Progenitor cell of endocrine pancreas (in vitro differentiated cells): ENCODE measurements at regions not wholly inside any gene's neighbourhood (a gene's known extent, or its start where the extent isn't known, plus 50 kb on each side); places are given as distances from the start of the nearest gene placed in this dataset.
A peak's percentile ranks its signal among the peaks of the same experiment; 100 is the strongest.

Experiments used
- DNase-seq: peaks from one replicate; pipeline ENCODE4 v3.0.0; 2021; ENCODE audit warnings: low spot score; ENCODE audit not compliant: unreplicated experiment
- H3K27ac Mint-ChIP-seq: 2 replicates; pipeline ENCODE4 v1.8.0; 2021; ENCODE audit warnings: mild to moderate bottlenecking, moderate library complexity, mixed read lengths
- H3K27me3 Mint-ChIP-seq: 2 replicates; pipeline ENCODE4 v1.8.0; 2021; ENCODE audit warnings: mixed read lengths
- H3K36me3 Mint-ChIP-seq: 2 replicates; pipeline ENCODE4 v1.8.0; 2022; ENCODE audit warnings: mixed read lengths; ENCODE audit not compliant: insufficient read depth
- H3K4me1 Mint-ChIP-seq: 2 replicates; pipeline ENCODE4 v1.8.0; 2021; ENCODE audit warnings: low read depth, mixed read lengths
- H3K4me3 Mint-ChIP-seq: 2 replicates; pipeline ENCODE4 v1.8.0; 2021; ENCODE audit warnings: low read depth, mild to moderate bottlenecking, moderate library complexity, mixed read lengths
- H3K9me3 Mint-ChIP-seq: 2 replicates; pipeline ENCODE4 v1.8.0; 2021; ENCODE audit warnings: low read depth, mixed read lengths
- CTCF ChIP-seq: fragments of 200-600 bp; sonication (generic); IDR thresholded peaks from one replicate; pipeline ENCODE4 v1.5.0; 2021; ENCODE audit warnings: antibody characterized with exemption, mild to moderate bottlenecking; ENCODE audit not compliant: unreplicated experiment

- Mint-ChIP-seq H3K4me3 (no peak overlapping the region), H3K9me3 (no peaks in the 10 kb centered on the region), H3K36me3 (no peaks in the 10 kb centered on the region)
These were observed 50.8 kb upstream of the BEND6 start for GRCh38 chr6:56904068-56904467.

GRCh38 chr6:56902641-56903464, 52.1 kb upstream of the BEND6 start:
- no peak for DNase-seq
- H3K36me3 Mint-ChIP-seq, result no peaks in the 10 kb centered on the region
- no peaks in the 10 kb centered on the region for H3K9me3 Mint-ChIP-seq
- H3K27me3 Mint-ChIP-seq, result peaks cover 13% of the 10 kb centered on the region
- H3K27ac Mint-ChIP-seq, result no peak overlapping the region
- H3K4me1 Mint-ChIP-seq, result no peaks in the 10 kb centered on the region
- TF ChIP-seq CTCF, result peak; percentile 79
- H3K4me3 Mint-ChIP-seq, result no peak overlapping the region

More at GRCh38 chr6:56904068-56904467, 50.8 kb upstream of the BEND6 start:
- Mint-ChIP-seq H3K4me1 (no peaks in the 10 kb centered on the region), H3K27ac (no peak overlapping the region), H3K27me3 (peaks cover 13% of the 10 kb centered on the region)
- no peak for TF ChIP-seq CTCF
- no peak for DNase-seq

GRCh38 chr6:56900784-56901183, 54.1 kb upstream of the BEND6 start:
- no peak overlapping the region for H3K27ac Mint-ChIP-seq
- no peak overlapping the region for H3K4me3 Mint-ChIP-seq
- no peaks in the 10 kb centered on the region for H3K9me3 Mint-ChIP-seq
- DNase-seq, result no peak
- no peaks in the 10 kb centered on the region for H3K36me3 Mint-ChIP-seq
- H3K27me3 Mint-ChIP-seq, result peaks cover 8% of the 10 kb centered on the region
- no peak for TF ChIP-seq CTCF
- H3K4me1 Mint-ChIP-seq, result no peaks in the 10 kb centered on the region

- Mint-ChIP-seq H3K36me3 (no peaks in the 10 kb centered on the region), H3K27ac (no peak overlapping the region), H3K4me3 (no peak overlapping the region), H3K9me3 (no peaks in the 10 kb centered on the region), H3K4me1 (no peaks in the 10 kb centered on the region), H3K27me3 (peaks cover 8% of the 10 kb centered on the region)
- no peak for TF ChIP-seq CTCF
- DNase-seq, result no peak
These were observed 55.2 kb upstream of the BEND6 start for GRCh38 chr6:56899753-56900152.

GRCh38 chr6:56899311-56899710, 55.6 kb upstream of the BEND6 start:
- no peaks in the 10 kb centered on the region for H3K9me3 Mint-ChIP-seq
- H3K4me3 Mint-ChIP-seq, result no peak overlapping the region
- DNase-seq, result no peak
- H3K4me1 Mint-ChIP-seq, result no peaks in the 10 kb centered on the region
- TF ChIP-seq CTCF, result no peak
- H3K27ac Mint-ChIP-seq, result no peak overlapping the region
- H3K27me3 Mint-ChIP-seq, result peaks cover 8% of the 10 kb centered on the region
- no peaks in the 10 kb centered on the region for H3K36me3 Mint-ChIP-seq
